Peyer's patch (tissue), 4 donors: ENCODE measurements at regions not wholly inside any gene's neighbourhood (a gene's known extent, or its start where the extent isn't known, plus 50 kb on each side); places are given as distances from the start of the nearest gene placed in this dataset.

Experiments used
- DNase-seq, 3 donors: peaks; one replicate each; pipeline ENCODE4 v3.0.0-alpha.2; 2017 to 2019
- H3K27ac ChIP-seq, 4 donors: fragments of 200-600 bp; sonication (generic); one replicate each; pipeline ENCODE4 v1.5.1; 2016 to 2019
- H3K27me3 ChIP-seq, 2 donors: fragments of 200-600 bp; sonication (generic); one replicate each; pipeline ENCODE4 v1.5.1; 2019
- H3K36me3 ChIP-seq, 3 donors: fragments of 200-600 bp; sonication (generic); one replicate each; pipeline ENCODE4 v1.5.1; 2016 to 2019
- H3K4me1 ChIP-seq, 4 donors: fragments of 200-600 bp; sonication (generic); one replicate each; pipeline ENCODE4 v1.5.1; 2016 to 2019
- H3K4me3 ChIP-seq, 4 donors: fragments of 200-600 bp; sonication (generic); 1 replicate in 3 of 4; 2 replicates in 1 of 4; pipeline ENCODE4 v1.5.1; 2016 to 2019; ENCODE audit warnings: mild to moderate bottlenecking in 1 of 4
- H3K9me3 ChIP-seq, 4 donors: fragments of 200-600 bp; sonication (generic); one replicate each; pipeline ENCODE4 v1.5.1; 2016 to 2019; ENCODE audit warnings: mild to moderate bottlenecking in 1 of 4
- POLR2A ChIP-seq, 2 donors: fragments of 450-650 bp; IDR thresholded peaks; one replicate each; pipeline ENCODE4 v1.5.1; 2017; ENCODE audit warnings: antibody characterized with exemption in 2 of 2, mild to moderate bottlenecking in 2 of 2, moderate library complexity in 2 of 2
- small RNA-seq, 2 donors: library from RNA; depleted of rRNA; stranded (forward); fragments of <200 nt; gene quantifications; one replicate each; pipeline ENCODE3, GENCODE V24; 2016
- TF ChIP-seq, protein P1 (sequence below), 6 experiments: fragments of 450-650 bp in 4 of 6; fragments of 200-600 bp in 2 of 6; sonication (generic) in 1 of 6; IDR thresholded peaks; one replicate each; pipeline ENCODE4 v1.5.1; 2017 to 2019; ENCODE audit warnings: antibody characterized with exemption in 6 of 6, mild to moderate bottlenecking in 3 of 6, moderate library complexity in 1 of 6

DNA sequence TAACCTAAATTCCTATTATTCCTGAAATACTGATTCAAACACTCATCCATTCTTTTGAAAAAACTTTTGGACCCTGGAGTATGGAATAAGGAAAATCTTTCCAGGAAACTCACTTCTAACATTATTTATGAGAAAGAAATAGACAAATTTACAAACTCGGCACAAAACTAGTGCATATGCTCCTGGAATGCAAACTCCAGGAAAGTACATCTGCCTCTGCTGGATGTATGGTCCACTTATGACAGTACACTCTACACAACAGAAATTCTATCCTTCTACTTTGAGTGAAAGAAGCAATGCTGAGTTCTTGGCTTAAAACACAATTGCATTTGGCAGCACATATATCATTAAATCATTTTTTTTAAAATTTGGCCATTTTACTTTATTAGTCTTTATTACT is 700.5 kb upstream of the STXBP6 start:
- no peak for DNase-seq
- no peak overlapping the region for H3K27ac ChIP-seq
- no peaks in the 10 kb centered on the region for H3K27me3 ChIP-seq
- no peaks in the 10 kb centered on the region for H3K36me3 ChIP-seq
- no peaks in the 10 kb centered on the region for H3K9me3 ChIP-seq
- no peak overlapping the region for H3K4me3 ChIP-seq
- no peak for TF ChIP-seq POLR2A (IDR thresholded peaks at IDR 0.05)
- TF ChIP-seq, protein P1, sequence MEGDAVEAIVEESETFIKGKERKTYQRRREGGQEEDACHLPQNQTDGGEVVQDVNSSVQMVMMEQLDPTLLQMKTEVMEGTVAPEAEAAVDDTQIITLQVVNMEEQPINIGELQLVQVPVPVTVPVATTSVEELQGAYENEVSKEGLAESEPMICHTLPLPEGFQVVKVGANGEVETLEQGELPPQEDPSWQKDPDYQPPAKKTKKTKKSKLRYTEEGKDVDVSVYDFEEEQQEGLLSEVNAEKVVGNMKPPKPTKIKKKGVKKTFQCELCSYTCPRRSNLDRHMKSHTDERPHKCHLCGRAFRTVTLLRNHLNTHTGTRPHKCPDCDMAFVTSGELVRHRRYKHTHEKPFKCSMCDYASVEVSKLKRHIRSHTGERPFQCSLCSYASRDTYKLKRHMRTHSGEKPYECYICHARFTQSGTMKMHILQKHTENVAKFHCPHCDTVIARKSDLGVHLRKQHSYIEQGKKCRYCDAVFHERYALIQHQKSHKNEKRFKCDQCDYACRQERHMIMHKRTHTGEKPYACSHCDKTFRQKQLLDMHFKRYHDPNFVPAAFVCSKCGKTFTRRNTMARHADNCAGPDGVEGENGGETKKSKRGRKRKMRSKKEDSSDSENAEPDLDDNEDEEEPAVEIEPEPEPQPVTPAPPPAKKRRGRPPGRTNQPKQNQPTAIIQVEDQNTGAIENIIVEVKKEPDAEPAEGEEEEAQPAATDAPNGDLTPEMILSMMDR (IDR thresholded peaks at IDR 0.05), result no peak
- no peaks in the 10 kb centered on the region for H3K4me1 ChIP-seq

Small RNA genes in the stretch of these regions (small RNA-seq; reads per million reads assigned to genes)
- gene RF00440, result 0 reads per million in 2 donors
